GM18517 (cell line): ENCODE measurements at regions not wholly inside any gene's neighbourhood (a gene's known extent, or its start where the extent isn't known, plus 50 kb on each side); places are given as distances from the start of the nearest gene placed in this dataset.
"Not testable (repeated sequence)": the region's sequence is repeated elsewhere in the genome, so short reads cannot be mapped to it uniquely, and the experiment has no call there.

Experiments used
- ATAC-seq: cut with Tn5 transposase; IDR thresholded peaks from one replicate; pipeline ENCODE4 v1.9.1; 2021; ENCODE audit warnings: mild to moderate bottlenecking, moderate library complexity; ENCODE audit not compliant: unreplicated experiment

DNA sequence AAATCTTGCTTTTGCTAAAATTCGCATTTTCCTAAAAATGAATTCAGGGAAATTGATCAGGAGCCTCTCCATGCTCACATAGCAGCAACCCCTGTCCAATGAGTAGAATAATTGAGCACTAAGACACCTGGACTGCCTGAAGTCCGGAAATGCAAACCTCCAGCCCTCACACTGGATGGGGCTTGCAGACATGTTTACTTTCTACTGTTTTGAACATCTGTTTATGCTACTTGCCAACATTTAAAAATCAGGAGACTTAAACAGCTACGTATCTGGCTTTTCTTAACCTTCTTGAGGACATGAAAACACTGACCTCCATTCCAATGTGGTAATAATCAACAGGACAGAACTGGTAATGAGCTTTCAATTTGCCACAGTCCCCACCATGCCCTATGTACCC lies 184.4 kb downstream of the SHOX2 start:
- ATAC-seq = no peak

- no peak for ATAC-seq
Observed at GRCh38 chr3:157920822-157921700, 185.2 kb downstream of the SHOX2 start.

GRCh38 chr3:157919319-157919887 lies 186.8 kb downstream of the SHOX2 start:
- ATAC-seq = no peak

DNA sequence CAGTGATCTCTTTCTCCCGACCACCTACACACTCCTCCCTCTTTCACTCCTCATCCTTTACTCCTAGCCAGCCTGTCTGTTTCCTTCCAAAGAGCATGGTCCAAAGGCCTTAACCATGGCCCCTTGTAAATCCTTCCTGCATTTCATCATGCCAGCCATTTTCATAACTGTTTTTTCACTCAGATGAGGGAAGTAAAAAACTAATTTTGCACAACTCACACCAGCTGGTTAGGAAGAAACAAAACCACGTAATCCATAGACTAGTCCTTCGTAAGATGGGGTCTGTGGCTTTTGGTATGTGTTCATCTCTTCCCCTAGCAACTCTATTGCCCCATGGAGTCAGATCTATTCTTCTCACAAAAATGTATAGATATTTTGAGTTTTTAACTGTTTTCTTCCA lies 187.8 kb downstream of the SHOX2 start:
- no peak for ATAC-seq

DNA sequence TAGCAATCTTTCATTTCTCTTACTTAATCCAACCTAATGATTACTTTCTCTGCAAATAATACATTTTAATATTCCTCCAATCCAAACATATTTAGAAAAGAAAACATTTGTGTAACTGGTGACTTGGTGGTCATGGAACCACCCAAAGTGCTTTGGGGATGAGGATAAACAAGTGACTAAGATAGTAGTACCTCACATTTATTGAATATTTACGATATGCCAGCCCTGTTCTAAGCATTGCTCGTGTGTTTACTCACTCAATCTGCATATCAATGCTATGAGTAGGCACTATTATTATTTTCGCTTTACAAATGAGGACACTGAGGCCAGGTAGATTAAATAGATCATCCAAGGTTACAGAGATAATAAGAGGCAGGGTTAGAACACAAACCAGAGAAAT lies 189.5 kb downstream of the SHOX2 start:
- ATAC-seq = no peak

GRCh38 chr3:157914882-157915281 lies 191.3 kb downstream of the SHOX2 start:
- ATAC-seq = no peak

DNA sequence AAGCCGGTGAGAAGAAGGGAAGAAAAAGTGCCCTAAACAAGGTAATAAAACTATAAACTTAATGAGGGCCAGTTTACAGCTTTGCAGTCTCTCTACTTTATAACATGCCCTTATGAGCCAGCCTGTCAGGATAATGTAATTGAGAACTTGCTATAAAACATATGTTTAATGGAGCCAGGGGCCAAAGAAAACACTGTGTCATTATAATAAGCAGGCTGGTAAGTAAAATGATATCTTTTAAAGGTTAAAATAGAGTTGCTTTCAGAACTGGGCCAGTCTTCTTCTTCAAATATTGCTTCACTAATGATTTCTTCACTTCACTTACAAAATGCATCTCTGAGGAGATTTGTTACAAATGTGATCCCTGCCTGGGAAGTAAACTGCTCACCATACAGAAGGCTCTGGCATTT lies 192.5 kb downstream of the SHOX2 start:
- no peak for ATAC-seq

DNA sequence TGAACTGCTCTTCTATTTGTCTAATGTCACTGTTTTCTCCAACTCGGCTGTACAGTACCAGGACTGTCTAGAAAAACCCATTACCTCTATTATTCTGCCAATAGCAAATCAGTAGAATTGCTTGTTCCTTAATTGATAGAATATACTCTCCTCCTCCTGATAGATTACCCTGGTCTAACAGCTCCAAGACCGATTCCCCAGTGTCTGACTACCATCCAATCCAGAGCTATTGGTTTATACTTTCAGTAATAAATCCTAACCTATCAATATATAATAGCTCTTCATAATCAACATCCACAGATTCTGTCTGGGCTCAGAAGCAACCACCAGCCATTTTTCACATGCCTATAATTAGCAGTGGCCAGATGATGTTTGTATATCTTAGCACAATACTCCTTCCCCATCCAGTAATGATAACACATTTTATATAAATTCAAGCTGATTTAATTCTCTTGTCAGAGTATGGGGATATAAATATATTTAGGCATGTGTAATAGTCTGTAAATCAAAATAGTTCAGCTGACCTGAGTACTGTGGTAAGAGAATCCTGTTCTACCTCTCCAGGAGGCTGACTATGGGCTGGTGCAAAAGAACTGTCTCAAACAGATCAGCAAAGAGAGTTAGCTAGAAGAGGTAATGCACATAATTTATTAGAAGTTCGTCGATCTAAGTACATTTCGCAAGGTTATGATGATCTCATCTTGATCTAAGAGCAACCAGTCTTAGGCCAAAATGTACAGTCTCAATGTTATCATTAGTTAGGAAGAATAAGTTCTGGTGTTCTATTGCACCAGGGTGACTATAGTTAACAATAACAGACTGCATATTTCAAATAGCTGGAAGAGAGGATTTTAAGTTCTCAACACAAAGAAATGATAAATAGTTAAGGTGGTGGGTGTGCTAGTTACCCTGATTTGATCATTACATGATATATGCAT lies 193.4 kb downstream of the SHOX2 start:
- ATAC-seq = no peak

GRCh38 chr3:157906627-157907026 lies 199.6 kb downstream of the SHOX2 start:
- no peak for ATAC-seq

- ATAC-seq = no peak
Observed at GRCh38 chr3:157905885-157906284, 200.3 kb downstream of the SHOX2 start.

DNA sequence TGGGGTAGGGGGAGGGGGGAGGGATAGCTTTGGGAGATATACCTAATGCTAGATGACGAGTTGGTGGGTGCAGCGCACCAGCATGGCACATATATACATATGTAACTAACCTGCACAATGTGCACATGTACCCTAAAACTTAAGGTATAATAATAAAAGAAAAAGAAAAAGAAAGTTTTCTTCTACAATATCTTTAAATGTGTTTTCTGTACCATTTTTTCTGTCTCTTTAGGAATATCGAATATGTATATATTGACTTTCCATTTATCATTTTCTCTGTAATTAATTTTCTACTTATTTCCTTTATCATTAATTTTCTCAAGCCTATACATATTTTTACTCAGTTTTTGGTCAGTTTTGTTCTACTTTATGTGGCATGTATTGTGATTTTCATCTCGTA lies 203.5 kb downstream of the SHOX2 start:
- ATAC-seq = not testable (repeated sequence)

- ATAC-seq = no peak
Observed at GRCh38 chr3:157888040-157888439, 218.2 kb downstream of the SHOX2 start.

DNA sequence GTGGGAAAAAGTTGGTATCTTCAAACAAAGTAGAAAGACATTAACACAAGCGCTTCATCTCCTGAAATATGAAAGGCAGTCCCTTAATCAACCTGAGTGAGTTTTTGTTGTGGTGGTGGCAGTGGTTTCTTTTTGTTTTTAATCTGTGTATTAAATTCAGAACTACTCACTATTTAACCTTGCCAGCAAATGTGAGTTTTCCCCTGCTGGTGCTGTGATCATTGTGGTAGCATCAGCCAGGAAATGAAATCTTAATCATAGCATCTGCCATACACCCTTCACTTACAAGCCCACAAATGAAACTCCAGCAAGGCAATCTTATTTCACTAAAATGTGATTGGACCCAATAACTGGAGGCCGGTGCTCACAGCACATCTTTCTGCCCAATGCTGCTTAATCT lies 229.7 kb downstream of the SHOX2 start:
- no peak for ATAC-seq

DNA sequence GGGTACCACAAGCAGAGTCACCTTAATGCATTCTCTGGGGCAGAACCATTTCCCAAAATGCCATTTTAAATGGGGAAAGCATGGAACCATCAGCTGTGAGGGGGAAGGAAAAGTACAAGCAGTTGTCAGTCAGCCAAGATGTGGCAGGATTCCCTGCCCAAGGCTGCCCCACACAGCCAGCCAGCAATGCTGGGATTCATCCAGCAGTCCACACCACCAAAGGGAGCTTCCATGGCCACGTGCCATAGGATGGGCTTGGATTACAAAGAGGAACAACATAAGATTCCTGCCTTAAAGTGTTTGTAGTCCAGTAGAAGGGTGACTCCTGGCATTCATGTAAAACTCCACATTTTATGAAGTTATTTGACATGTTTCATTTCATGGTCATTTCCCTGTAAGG lies 233.3 kb downstream of the SHOX2 start:
- ATAC-seq = no peak

- no peak for ATAC-seq
Observed at GRCh38 chr3:157871838-157872460, 234.3 kb downstream of the SHOX2 start.

DNA sequence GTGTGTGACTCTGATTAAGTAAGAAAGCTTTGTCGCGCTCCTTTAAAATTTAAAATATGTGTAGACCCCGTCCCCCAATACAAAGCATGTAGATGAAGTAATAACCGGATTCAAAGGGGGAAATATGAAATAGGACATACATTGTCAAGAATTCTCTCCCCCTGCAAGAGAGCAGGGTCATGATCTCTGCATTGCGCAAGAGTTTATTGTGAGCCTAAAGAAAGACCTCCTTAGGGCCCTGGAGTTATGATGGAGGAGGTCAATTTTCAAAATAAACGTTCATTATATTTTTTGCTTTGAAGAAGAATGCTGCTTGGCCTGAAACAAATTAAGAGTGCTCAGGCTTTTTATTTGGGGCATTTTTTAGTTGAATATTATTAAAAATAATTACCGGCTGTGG lies 235.0 kb downstream of the SHOX2 start:
- ATAC-seq = no peak

DNA sequence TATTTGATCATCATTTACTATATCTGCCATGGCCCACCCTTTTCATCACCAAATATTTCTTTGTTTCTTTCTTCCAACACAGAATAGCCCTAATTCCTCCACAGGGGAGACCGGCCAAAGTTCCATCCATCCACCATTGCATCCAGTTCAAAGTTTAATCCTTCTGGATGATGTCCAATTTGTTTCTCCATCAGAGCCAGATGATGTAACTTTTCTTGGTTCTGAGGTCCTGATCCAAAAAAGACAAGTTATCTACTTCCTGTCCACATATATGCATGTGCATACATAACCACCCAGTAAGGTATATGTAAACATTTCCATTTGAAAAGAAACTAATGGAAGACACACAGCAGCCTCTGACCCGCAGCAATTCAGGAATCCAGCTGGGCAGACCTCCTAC lies 237.3 kb downstream of the SHOX2 start:
- no peak for ATAC-seq

GRCh38 chr3:157868196-157868595 lies 238.0 kb downstream of the SHOX2 start:
- no peak for ATAC-seq

- peak; percentile 81 for ATAC-seq
Observed at GRCh38 chr3:157865352-157866000, 240.7 kb downstream of the SHOX2 start.

GRCh38 chr3:157861076-157861765 lies 245.0 kb downstream of the SHOX2 start:
- no peak for ATAC-seq
